ENCODE measurements at regions not wholly inside any gene's neighbourhood (a gene's known extent, or its start where the extent isn't known, plus 50 kb on each side); places are given as distances from the start of the nearest gene placed in this dataset.

- DNase-seq (ENCODE audit: low read depth) = no peak
Measured at GRCh38 chr9:99365233-99365980, 143.3 kb downstream of the SEC61B start.

GRCh38 chr9:99366183-99366582, 144.1 kb downstream of the SEC61B start:
- DNase-seq (ENCODE audit: low read depth) = no peak

- no peak for DNase-seq (ENCODE audit: low read depth)
Measured at GRCh38 chr9:99366621-99367020, 144.5 kb downstream of the SEC61B start.

- DNase-seq (ENCODE audit: low read depth) = no peak
Measured at GRCh38 chr9:99368341-99369326, 146.6 kb downstream of the SEC61B start.

GRCh38 chr9:99369327-99369722, 147.2 kb downstream of the SEC61B start:
- DNase-seq (ENCODE audit: low read depth) = no peak

GRCh38 chr9:99370376-99370775, 148.3 kb downstream of the SEC61B start:
- no peak for DNase-seq (ENCODE audit: low read depth)

GRCh38 chr9:99371376-99371775, 149.3 kb downstream of the SEC61B start:
- DNase-seq (ENCODE audit: low read depth) = no peak

GRCh38 chr9:99373912-99374311, 151.8 kb downstream of the SEC61B start:
- DNase-seq (ENCODE audit: low read depth) = no peak

GRCh38 chr9:99374793-99375192, 152.7 kb downstream of the SEC61B start:
- DNase-seq (ENCODE audit: low read depth) = no peak

- no peak for DNase-seq (ENCODE audit: low read depth)
Measured at GRCh38 chr9:99375481-99375880, 153.4 kb downstream of the SEC61B start.

- no peak for DNase-seq (ENCODE audit: low read depth)
Measured at GRCh38 chr9:99377790-99378775, 156.0 kb downstream of the SEC61B start.

GRCh38 chr9:99383536-99383935, 161.5 kb downstream of the SEC61B start:
- no peak for DNase-seq (ENCODE audit: low read depth)

- DNase-seq (ENCODE audit: low read depth) = no peak
Measured at GRCh38 chr9:99385215-99385614, 163.1 kb downstream of the SEC61B start.

- DNase-seq (ENCODE audit: low read depth) = no peak
Measured at GRCh38 chr9:99385814-99386279, 163.8 kb downstream of the SEC61B start.

GRCh38 chr9:99387431-99387830, 165.3 kb downstream of the SEC61B start:
- DNase-seq (ENCODE audit: low read depth) = no peak

- no peak for DNase-seq (ENCODE audit: low read depth)
Measured at GRCh38 chr9:99389087-99390033, 167.3 kb downstream of the SEC61B start.

- DNase-seq (ENCODE audit: low read depth) = no peak
Measured at GRCh38 chr9:99391937-99392594, 170.0 kb downstream of the SEC61B start.

GRCh38 chr9:99392986-99393385, 170.9 kb downstream of the SEC61B start:
- no peak for DNase-seq (ENCODE audit: low read depth)

GRCh38 chr9:99393993-99394392, 171.9 kb downstream of the SEC61B start:
- DNase-seq (ENCODE audit: low read depth) = no peak

- no peak for DNase-seq (ENCODE audit: low read depth)
Measured at GRCh38 chr9:99398241-99398640, 176.2 kb downstream of the SEC61B start.
